Medulla oblongata (tissue), 1 donor: ENCODE measurements at regions not wholly inside any gene's neighbourhood (a gene's known extent, or its start where the extent isn't known, plus 50 kb on each side); places are given as distances from the start of the nearest gene placed in this dataset.

Source experiments
- DNase-seq: peaks from one replicate; pipeline ENCODE4 v3.0.0-alpha.2; 2015; ENCODE audit errors: extremely low spot score

DNA sequence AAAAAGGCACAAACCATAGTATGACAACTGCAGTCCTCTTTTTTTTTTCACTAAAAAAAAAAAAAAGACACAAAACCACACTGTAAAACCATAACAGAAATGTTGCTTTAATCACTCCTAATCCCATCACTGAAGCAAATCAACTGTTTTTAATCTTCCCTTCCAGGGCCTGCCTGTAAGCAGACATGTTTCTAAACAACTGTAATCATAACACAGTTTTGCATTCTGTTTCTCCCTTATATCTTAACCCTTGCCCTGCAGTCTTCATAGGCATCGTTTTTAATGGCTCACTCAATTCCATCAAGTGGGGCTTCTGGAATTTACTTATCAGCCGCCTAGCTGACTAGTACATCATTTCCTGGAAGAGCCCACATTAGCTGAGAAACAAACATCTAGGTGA lies 111.0 kb upstream of the SLC25A48 start:
- no peak for DNase-seq

GRCh38 chr5:135721548-135722090 lies 112.8 kb upstream of the SLC25A48 start:
- DNase-seq = no peak

- no peak for DNase-seq
Observed at GRCh38 chr5:135720191-135720590, 114.3 kb upstream of the SLC25A48 start.

DNA sequence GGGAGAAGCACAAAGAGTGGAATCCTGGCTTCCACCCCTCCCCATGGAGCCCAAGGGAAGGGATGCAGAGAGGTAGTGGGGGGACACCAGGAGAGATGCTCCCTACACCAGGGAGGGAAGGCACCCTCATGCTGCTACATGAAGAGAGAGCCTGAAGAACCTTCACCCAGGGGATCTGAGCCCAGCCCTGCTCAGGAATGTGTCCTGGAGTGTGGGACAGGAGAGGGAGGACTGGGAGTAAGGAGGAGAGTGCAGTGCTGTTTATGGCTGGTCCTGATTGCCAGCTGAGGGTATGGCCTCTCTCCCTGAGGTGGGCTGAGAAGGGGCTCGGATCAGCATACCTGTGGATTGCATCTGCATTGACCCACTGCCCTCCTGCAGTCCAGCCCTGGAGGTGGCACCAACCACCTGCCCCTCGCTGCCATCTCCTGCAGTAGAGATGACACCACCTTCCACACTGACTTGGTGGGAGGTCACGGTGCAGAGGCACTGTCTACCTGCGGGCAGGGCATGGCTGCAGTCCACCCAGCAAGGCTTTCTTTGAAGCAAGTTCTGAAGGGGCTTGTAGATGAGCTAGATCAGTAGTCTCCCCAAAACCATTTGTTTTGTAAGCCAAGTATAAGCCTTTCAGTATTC lies 114.9 kb upstream of the SLC25A48 start:
- DNase-seq = no peak

- DNase-seq = no peak
Observed at GRCh38 chr5:135718651-135719050, 115.8 kb upstream of the SLC25A48 start.

GRCh38 chr5:135718151-135718550 lies 116.3 kb upstream of the SLC25A48 start:
- no peak for DNase-seq

DNA sequence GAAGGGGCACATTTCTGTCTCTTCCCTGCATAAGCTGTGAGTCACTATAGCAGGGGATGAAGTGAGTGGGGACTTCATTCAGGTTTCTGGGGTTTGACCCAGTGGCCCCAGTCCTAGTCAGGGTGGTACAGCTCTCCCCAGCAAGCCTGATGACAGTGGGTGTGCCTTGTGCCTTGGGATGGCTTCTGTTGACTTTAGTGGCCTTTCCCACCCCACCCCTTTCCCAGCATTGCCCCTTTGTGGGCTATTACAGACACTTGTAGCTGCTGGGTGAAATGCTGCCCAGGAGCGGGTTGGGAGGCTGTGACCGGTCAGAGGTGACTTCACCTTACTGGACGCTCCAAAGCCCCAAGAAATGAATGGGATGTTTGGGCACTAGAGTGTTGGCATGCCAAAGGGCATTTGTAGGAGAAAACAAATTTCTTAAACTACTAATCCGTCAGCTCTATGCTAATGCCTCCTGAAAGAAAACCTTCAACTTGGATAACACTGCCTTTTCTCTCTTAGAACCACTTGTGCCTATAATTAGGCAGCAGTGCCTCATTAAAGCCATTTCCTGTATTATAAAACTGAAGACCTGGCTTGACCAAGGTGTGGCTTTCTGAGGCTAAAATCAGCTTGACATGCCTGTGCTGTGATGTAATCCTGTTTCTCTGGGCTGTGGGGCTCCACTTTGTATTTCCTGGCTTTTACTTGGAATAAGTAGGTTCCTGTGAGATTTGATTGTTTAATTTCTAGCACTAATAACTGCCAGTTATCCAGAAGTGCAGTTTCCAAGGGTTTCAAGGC lies 119.0 kb upstream of the SLC25A48 start:
- no peak for DNase-seq

- no peak for DNase-seq
Observed at GRCh38 chr5:135714126-135714894, 120.2 kb upstream of the SLC25A48 start.

DNA sequence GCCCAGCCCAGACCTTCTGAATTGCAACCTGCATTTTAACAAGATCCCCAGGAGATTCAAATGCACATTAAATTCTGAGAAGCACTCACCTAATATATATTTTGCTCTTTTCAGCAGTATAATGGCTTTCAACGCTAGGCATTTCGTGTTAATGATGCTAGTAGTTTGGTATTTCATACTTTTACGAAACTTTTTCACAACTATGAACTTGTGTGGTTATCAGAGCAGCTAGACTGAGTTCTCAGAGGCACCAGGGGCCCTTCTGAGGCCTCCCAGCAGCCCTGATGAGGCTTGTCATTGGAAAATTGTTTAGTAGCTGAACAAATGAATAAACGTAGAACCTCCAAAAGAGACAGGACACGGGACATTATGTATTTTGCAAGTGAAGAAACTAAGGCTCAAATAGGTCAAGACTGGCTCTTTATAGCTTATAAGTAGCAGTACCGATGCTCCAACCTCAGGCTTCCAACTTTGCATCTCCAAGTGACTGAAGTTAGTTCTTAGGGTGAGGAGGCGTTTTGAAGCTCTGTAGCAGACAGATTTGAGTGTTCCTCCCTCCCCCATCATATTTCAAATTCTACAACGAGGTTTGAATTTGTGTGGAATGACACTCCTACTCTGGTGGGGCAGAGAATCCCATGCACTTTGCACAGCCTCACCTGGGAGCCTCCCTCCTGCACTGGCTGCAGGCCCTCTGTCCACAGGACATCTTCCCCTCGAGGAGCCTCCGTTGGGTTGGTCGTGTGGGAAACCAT lies 121.1 kb upstream of the SLC25A48 start:
- no peak for DNase-seq

DNA sequence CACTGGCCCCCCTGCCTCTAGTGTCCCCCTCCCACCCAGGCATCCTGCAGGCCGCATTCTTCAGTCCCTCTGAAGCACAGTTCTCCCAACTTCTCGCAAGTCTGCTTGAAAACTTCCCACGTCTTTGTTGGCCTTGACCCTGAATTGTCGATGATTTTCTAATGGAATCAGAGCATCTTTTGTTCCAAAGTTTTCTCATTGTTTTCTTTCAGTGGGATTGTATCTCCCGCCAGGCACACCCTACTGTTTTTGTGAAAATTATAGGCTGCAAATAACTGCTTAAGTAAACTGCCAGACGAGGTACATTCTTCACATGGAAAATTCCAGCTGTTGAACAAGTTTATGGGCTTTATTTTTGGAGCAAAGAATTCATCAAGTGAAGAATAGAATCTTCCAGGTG lies 122.6 kb upstream of the SLC25A48 start:
- DNase-seq = no peak

DNA sequence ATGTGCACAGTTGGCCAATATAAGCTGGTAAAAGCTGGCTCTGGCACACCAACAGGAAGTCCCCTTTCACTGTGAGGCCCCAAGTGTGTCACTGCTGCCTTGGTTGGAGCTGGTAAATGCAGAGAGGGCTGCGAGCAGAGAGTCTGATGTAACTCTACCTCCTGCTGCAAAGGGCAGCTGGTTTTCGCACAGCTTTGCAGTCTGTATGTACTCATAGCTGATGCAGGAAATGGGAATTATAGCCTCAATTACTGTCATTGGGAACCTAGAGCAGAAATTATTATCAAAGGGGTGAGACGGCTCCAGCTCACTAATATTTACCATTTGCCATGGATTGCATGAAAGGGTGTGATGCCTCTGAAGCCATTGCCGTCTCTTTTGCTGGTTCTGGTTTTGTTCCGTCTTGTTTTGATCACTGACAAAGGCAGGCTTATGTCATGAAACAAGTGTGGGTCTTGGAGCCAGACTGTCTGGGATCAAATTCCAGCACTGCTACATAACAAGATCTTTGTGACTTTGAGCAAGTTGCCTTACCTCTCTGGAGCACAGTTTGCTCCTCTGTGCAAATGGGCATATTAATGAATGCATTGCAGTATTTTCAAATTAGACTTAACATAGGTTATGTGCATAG lies 124.3 kb upstream of the SLC25A48 start:
- DNase-seq = peak; percentile 4

DNA sequence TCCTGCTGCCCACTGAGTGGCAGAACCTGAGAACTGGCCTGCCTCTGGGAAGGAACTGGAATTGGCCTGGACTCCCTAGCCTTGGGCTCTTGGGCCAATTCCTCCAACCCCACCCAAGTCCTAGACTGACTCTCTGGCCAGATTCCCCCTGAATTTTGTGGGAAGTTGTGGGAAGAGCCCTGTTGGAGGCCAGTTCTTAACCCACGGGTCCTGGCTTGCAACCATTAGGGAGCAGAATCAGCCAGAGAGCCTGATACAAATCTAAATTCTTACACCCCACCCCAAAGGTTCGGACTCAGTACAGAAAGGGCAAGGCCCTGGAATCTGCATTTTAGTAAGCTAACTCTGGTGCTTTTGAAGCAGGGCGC lies 125.3 kb upstream of the SLC25A48 start:
- DNase-seq = no peak

GRCh38 chr5:135708481-135709207 lies 125.8 kb upstream of the SLC25A48 start:
- no peak for DNase-seq

DNA sequence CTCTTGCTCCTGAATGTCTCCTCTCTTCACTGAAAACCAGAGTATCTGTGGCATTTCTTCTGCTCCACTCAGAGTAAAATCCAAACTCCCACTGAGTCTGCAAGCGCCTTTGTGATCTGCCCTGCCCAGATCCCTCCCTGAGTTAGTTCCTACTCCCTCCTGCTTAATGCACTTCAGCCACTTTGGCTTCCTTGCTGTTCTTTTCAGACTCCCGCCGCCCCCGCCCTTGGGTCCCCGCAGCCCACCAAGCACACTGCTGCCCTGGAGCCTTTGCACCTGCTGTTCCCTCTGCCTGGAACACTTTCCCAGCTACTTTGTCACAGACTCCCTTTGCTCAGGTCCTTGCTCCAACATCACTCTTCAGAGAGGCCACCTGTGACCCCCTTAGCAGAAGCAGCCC lies 127.2 kb upstream of the SLC25A48 start:
- DNase-seq = no peak

- no peak for DNase-seq
Observed at GRCh38 chr5:135706893-135707292, 127.6 kb upstream of the SLC25A48 start.

GRCh38 chr5:135706474-135706873 lies 127.7 kb upstream of the CXCL14 start:
- DNase-seq = no peak

DNA sequence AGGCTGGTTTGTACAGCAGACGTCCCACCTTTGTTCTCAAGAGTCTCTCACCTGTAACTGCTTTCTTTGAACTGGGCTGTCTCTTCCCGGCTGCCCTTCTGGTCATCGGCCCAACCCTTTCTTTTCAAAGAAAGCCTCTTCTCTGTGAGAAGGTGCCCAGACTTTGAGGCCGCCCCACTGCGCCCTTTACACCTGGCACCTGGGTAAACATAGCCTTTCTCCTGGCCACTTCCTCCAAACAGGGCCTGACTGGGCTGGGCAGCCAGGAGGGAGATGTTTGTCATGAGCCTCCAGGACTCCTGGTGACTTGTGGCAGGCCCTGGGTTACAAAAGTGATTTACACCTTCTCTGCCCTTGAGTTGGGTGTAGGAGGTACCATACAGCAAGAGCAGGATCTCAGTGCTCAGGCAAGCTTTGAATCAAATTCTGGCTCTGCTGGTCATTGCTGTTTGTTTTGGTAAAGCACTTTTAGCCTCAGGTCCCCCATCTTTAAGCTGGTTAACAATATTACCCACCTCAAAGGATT lies 127.2 kb upstream of the CXCL14 start:
- no peak for DNase-seq

DNA sequence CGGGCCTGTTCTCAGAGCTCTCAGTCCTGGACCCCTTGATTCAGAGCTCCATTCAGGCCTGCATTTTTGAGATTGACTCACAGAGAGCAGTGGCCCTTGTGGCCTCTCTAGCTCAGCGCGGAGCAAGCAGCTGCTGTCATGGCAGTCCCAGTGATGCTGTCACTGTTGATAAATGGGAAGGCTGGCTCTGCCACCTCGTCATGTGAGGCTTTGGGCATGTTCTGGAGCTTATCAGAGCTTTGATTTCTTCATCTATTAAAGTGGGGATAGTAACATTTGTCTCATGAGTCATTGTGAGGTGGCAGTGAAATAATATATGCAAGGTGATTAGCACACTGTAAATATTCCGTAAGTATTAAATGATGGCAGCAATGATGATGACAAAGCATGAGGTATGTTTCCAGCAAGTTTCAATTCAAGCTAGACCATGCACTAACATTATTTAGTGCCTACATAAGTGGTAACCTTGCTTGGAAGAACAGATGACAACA lies 126.4 kb upstream of the CXCL14 start:
- no peak for DNase-seq

DNA sequence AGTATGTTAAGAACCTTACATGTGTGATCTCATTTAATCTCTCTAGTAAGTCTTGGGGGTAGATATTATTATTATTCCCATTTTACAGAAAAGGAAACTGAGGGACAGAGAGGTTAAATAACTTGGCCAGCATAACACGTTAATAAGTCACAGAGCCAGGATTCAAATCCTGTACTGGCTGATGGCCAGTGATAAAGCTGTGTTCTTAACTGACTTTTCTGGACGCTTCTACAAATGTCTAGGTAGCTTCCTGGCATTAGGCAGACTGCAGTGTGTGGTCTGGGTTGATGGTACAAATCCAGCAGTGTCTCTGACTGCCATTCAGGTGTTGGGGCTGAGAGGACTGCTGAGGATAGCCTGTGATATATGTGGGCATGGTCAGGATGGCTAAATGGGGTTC lies 125.8 kb upstream of the CXCL14 start:
- DNase-seq = no peak

- DNase-seq = no peak
Observed at GRCh38 chr5:135703016-135703550, 124.3 kb upstream of the CXCL14 start.
